ENCODE measurements at regions not wholly inside any gene's neighbourhood (a gene's known extent, or its start where the extent isn't known, plus 50 kb on each side); places are given as distances from the start of the nearest gene placed in this dataset.

DNA sequence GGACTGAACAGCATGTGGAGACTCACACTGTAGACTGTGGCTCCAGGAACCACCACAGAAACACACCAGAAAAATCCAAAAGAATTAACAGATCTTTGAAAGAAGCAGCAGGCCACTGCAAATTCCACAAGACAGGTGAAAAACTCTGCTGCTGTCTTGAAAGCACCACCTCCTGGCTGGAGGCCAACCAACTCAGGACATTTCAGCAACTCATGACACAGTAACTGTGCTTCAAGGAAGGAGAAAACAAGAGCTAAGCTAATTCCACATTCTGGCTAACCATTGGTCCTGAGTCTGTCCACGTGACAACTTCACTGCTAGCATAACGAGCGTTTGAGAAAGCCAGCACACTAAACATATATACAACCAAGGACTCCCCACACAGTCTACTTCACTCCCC lies 625.1 kb downstream of the PRELID2 start:
- H3K9ac ChIP-seq = no peak overlapping the region
- H4K20me1 ChIP-seq = no peaks in the 10 kb centered on the region
- no peaks in the 10 kb centered on the region for H3K27me3 ChIP-seq
- H3K36me3 ChIP-seq = no peaks in the 10 kb centered on the region
- TF ChIP-seq Cebpa-rat (IDR thresholded peaks at IDR 0.05) = no peak
- no peak overlapping the region for H3K27ac ChIP-seq
- H3K9me3 ChIP-seq (replicated peaks in 1 of 11) = peaks cover 0 to 15% (median 10%) of the 10 kb centered on the region in 11 experiments; a peak in 16 of 22 replicates
- no peaks in the 10 kb centered on the region for H3K4me1 ChIP-seq
- H3K4me3 ChIP-seq = no peak overlapping the region
- H3K4me2 ChIP-seq = no peak overlapping the region

- Histone ChIP-seq H3K27me3 (no peaks in the 10 kb centered on the region), H4K20me1 (no peaks in the 10 kb centered on the region), H3K27ac (no peak overlapping the region), H3K9ac (no peak overlapping the region), H3K4me3 (no peak overlapping the region), H3K36me3 (no peaks in the 10 kb centered on the region), H3K9me3 (replicated peaks in 1 of 11) (0 out of 22 replicates have a peak, but pooled peaks cover 0 to 5% (median 0%) of the 10 kb centered on the region in 11 experiments), H3K4me2 (no peak overlapping the region), H3K4me1 (no peaks in the 10 kb centered on the region)
- no peak for TF ChIP-seq Cebpa-rat (IDR thresholded peaks at IDR 0.05)
Measured at GRCh38 chr5:145205546-145205945, 629.6 kb downstream of the PRELID2 start.

GRCh38 chr5:145204743-145205142 lies 630.4 kb downstream of the PRELID2 start:
- H3K9me3 ChIP-seq (replicated peaks in 1 of 11) = no peaks in the 10 kb centered on the region
- TF ChIP-seq Cebpa-rat (IDR thresholded peaks at IDR 0.05) = no peak
- H3K36me3 ChIP-seq = no peaks in the 10 kb centered on the region
- H3K9ac ChIP-seq = no peak overlapping the region
- no peak overlapping the region for H3K4me2 ChIP-seq
- H3K27ac ChIP-seq = no peak overlapping the region
- no peaks in the 10 kb centered on the region for H4K20me1 ChIP-seq
- no peaks in the 10 kb centered on the region for H3K4me1 ChIP-seq
- H3K27me3 ChIP-seq = no peaks in the 10 kb centered on the region
- no peak overlapping the region for H3K4me3 ChIP-seq

- Histone ChIP-seq H3K27me3 (no peaks in the 10 kb centered on the region), H3K4me3 (no peak overlapping the region), H3K4me1 (no peaks in the 10 kb centered on the region), H3K4me2 (no peak overlapping the region), H3K36me3 (no peaks in the 10 kb centered on the region), H3K9me3 (replicated peaks in 1 of 11) (no peaks in the 10 kb centered on the region), H4K20me1 (no peaks in the 10 kb centered on the region), H3K27ac (no peak overlapping the region), H3K9ac (no peak overlapping the region)
- TF ChIP-seq Cebpa-rat (IDR thresholded peaks at IDR 0.05) = no peak
Measured at GRCh38 chr5:145203193-145203592, 631.9 kb downstream of the PRELID2 start.

DNA sequence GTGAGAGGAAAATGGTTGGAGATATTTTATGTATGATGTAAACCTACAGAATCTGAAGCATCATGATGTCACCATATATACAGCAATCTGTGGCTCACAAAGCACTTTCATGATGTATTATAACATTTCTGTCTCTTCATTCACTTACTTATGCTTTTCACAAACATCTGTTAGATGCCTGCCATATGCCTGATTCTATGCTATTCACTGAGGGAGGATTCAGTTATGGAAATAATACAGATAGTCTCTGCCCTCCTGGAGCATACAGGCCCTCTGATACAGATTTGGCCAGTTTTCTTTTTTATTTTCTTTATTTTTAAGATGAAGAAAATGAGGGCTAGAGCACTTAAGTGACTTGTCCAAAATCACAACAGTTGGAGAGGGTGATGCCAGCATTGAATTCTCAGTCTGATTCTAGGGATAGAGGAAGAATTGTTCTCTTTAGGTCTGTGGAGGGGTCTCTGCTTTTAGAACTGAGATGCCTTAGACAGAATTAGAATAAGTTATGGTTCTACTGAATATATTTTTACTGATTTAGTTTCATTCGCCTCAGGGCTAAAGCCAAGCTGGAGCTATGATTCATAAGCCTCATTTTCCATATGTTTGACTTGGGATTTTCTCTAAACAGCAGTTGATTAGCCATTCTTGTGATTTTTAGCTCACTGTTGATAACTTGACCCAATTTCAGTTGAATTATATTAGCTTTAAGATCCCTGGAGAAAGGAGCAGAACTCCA lies 636.4 kb downstream of the PRELID2 start:
- H3K4me3 ChIP-seq = no peak overlapping the region
- no peaks in the 10 kb centered on the region for H3K36me3 ChIP-seq
- no peak for TF ChIP-seq Cebpa-rat (IDR thresholded peaks at IDR 0.05)
- no peaks in the 10 kb centered on the region for H3K27me3 ChIP-seq
- no peaks in the 10 kb centered on the region for H3K4me1 ChIP-seq
- no peaks in the 10 kb centered on the region for H4K20me1 ChIP-seq
- no peak overlapping the region for H3K4me2 ChIP-seq
- no peak overlapping the region for H3K9ac ChIP-seq
- no peak overlapping the region for H3K27ac ChIP-seq
- H3K9me3 ChIP-seq (replicated peaks in 1 of 11) = no peaks in the 10 kb centered on the region

DNA sequence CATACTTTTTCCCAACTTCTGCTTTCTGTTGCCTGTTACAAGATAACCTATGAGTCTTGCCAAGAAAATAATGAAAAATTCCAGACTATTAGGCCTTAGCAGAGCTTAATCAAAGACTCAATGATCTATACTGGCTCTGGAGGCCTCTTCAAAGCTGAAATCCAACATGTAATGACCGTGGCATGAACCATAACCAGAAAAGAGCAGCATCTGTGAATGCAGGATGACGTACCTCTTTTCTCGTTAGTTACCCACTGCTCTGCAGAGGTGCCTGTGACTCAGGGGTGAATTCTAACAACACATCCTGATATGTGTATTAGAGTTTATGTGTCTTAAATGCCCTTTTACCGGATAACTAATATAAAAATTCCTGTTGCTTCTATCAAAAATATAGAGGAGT lies 645.4 kb downstream of the PRELID2 start:
- H3K4me3 ChIP-seq = no peak overlapping the region
- no peak for TF ChIP-seq Cebpa-rat (IDR thresholded peaks at IDR 0.05)

DNA sequence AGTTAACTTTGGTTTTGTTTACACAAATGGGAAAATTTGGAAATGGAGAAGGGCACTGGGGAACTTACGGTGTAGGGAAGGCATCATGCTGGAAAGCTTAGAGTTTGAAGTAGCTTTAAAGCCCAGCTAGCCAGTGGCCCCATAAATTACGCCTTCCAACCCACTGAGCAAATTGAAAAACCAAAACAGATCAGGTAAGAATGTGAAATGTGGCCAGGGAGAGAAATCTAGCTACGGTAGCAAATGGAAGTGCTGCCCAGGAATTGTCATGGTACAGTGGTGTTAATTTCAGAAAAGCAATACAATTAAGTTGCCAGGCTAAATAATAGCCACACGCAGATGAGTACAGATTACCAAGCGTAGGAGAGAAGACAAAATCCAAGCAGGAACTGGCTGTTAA lies 654.8 kb downstream of the PRELID2 start:
- no peaks in the 10 kb centered on the region for H4K20me1 ChIP-seq
- H3K9ac ChIP-seq = no peak overlapping the region
- no peaks in the 10 kb centered on the region for H3K4me1 ChIP-seq
- H3K4me3 ChIP-seq = no peak overlapping the region
- H3K27me3 ChIP-seq = no peaks in the 10 kb centered on the region
- H3K9me3 ChIP-seq (replicated peaks in 1 of 11) = no peaks in the 10 kb centered on the region
- no peak overlapping the region for H3K27ac ChIP-seq
- TF ChIP-seq Cebpa-rat (IDR thresholded peaks at IDR 0.05) = no peak
- H3K4me2 ChIP-seq = no peak overlapping the region
- no peaks in the 10 kb centered on the region for H3K36me3 ChIP-seq

More for the DNA sequence above, 645.4 kb downstream of the PRELID2 start:
- Histone ChIP-seq H4K20me1 (no peaks in the 10 kb centered on the region), H3K27me3 (no peaks in the 10 kb centered on the region), H3K27ac (no peak overlapping the region), H3K36me3 (no peaks in the 10 kb centered on the region), H3K4me2 (no peak overlapping the region), H3K4me1 (no peaks in the 10 kb centered on the region), H3K9ac (no peak overlapping the region), H3K9me3 (replicated peaks in 1 of 11) (no peaks in the 10 kb centered on the region)

GRCh38 chr5:145178641-145179523 lies 656.3 kb downstream of the PRELID2 start:
- no peak overlapping the region for H3K4me2 ChIP-seq
- H3K27me3 ChIP-seq = no peaks in the 10 kb centered on the region
- no peaks in the 10 kb centered on the region for H3K36me3 ChIP-seq
- H3K9ac ChIP-seq = no peak overlapping the region
- no peak for TF ChIP-seq Cebpa-rat (IDR thresholded peaks at IDR 0.05)
- no peaks in the 10 kb centered on the region for H3K9me3 ChIP-seq (replicated peaks in 1 of 11)
- H3K4me1 ChIP-seq = no peaks in the 10 kb centered on the region
- no peak overlapping the region for H3K4me3 ChIP-seq
- no peaks in the 10 kb centered on the region for H4K20me1 ChIP-seq
- H3K27ac ChIP-seq = no peak overlapping the region

DNA sequence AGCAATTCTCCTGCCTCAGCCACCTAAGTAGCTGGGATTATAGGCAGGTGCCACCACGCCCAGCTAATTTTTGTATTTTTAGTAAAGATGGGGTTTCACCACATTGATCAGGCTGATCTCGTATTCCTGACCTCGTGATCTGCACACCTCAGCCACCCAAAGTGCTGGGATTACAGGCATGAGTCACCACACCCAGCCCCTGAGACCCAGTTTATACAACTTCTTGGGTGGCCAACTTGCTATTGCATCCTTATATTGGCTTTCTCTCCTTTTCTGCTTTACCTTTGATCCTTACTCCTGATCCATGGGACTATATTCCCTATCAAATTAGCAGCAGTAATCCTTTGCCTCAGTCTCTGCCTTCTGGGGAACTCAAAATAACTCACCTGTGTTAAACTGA lies 659.1 kb downstream of the PRELID2 start:
- no peak for TF ChIP-seq Cebpa-rat (IDR thresholded peaks at IDR 0.05)
- no peaks in the 10 kb centered on the region for H3K4me1 ChIP-seq
- no peaks in the 10 kb centered on the region for H3K27me3 ChIP-seq
- H3K4me2 ChIP-seq = no peak overlapping the region
- no peak overlapping the region for H3K9ac ChIP-seq
- no peaks in the 10 kb centered on the region for H4K20me1 ChIP-seq
- H3K27ac ChIP-seq = no peak overlapping the region
- H3K4me3 ChIP-seq = no peak overlapping the region
- no peaks in the 10 kb centered on the region for H3K36me3 ChIP-seq
- H3K9me3 ChIP-seq (replicated peaks in 1 of 11) = no peaks in the 10 kb centered on the region

GRCh38 chr5:145166110-145166509 lies 669.0 kb downstream of the PRELID2 start:
- no peaks in the 10 kb centered on the region for H3K9me3 ChIP-seq (replicated peaks in 1 of 11)
- TF ChIP-seq Cebpa-rat (IDR thresholded peaks at IDR 0.05) = no peak
- H3K4me1 ChIP-seq = no peaks in the 10 kb centered on the region
- H3K27me3 ChIP-seq = no peaks in the 10 kb centered on the region
- H3K9ac ChIP-seq = no peak overlapping the region
- no peak overlapping the region for H3K27ac ChIP-seq
- H3K4me3 ChIP-seq = no peak overlapping the region
- no peaks in the 10 kb centered on the region for H4K20me1 ChIP-seq
- no peaks in the 10 kb centered on the region for H3K36me3 ChIP-seq
- no peak overlapping the region for H3K4me2 ChIP-seq

All from BLaER1 treated with 17β-estradiol and CSF1 and Interleukin-3, amounts not matched to agents 10 nM and 100 nM (cell line).